ENCODE measurements at regions not wholly inside any gene's neighbourhood (a gene's known extent, or its start where the extent isn't known, plus 50 kb on each side); places are given as distances from the start of the nearest gene placed in this dataset.
A peak's percentile ranks its signal among the peaks of the same experiment; 100 is the strongest.

DNA sequence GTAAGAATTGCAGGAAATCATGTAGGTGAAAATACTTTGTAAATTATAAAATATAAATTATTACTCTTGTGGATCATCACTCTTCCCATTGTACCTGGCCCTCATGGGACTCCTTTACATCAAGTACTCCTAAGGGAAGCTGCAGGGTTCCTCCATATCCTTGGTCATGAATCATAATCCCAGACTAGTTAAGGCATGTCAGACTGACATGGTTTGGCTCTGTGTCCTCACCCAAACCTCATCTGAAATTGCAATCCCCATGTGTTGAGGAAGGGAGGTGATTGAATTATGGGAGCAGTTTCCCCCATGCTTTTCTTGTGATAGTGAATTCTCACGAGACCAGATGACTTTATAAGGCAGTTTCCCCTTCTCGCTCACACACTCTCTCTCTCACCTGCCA, 77.1 kb downstream of the CMPK2 start:
- no peaks in the 10 kb centered on the region for H3K4me1 ChIP-seq
- WGBS, 2 donors: 84 to 95% methylated on average over 2 of the region's 2 CpGs
- intact Hi-C loops (cut with DNase I): no loop called here
- FAIRE-seq (no peak), ATAC-seq (no peak), DNase-seq (no peak)
- no peak overlapping the region for H3K27ac ChIP-seq
- TF ChIP-seq CTCF (IDR thresholded peaks at IDR 0.05): no peak
- H3K27me3 ChIP-seq: no peaks in the 10 kb centered on the region
- H3K9me3 ChIP-seq: no peaks in the 10 kb centered on the region
- H3K36me3 ChIP-seq: no peaks in the 10 kb centered on the region
- no peak overlapping the region for H3K4me3 ChIP-seq

DNA sequence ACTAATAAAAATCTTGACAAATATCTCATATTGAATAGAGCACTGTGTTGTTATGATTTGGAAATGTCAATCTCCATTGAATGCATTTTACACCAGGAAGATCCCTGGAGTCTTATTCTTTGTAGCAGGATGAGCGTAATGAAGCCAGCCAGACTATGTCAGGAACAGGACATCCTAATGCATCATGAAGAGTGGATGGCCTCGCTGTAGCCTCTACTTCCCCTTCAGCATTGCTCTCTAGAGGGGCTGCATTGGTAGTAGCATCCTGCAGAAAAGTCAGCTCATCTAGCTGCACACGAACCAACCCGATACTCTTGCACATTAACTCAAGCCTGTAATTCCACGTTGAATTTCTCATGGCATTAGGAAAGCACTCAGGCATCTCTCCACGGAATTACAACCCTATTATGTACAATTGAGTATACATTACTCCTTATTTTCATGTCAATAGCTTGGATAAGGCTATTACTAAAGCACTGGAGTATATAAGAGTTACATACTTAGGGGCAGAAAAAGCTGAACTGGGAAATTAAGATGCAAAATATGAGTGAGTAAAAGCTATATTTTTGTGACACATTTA, 76.1 kb downstream of the CMPK2 start:
- Histone ChIP-seq H3K36me3 (no peaks in the 10 kb centered on the region), H3K9me3 (no peaks in the 10 kb centered on the region), H3K27ac (no peak overlapping the region), H3K4me1 (no peaks in the 10 kb centered on the region), H3K27me3 (no peaks in the 10 kb centered on the region), H3K4me3 (no peak overlapping the region)
- FAIRE-seq: no peak
- ATAC-seq: no peak
- TF ChIP-seq CTCF (IDR thresholded peaks at IDR 0.05): no peak
- intact Hi-C loops (cut with DNase I): no loop called here
- DNase-seq: no peak
- 68 to 74% methylated on average over 6 of the region's 6 CpGs for WGBS, 2 donors

DNA sequence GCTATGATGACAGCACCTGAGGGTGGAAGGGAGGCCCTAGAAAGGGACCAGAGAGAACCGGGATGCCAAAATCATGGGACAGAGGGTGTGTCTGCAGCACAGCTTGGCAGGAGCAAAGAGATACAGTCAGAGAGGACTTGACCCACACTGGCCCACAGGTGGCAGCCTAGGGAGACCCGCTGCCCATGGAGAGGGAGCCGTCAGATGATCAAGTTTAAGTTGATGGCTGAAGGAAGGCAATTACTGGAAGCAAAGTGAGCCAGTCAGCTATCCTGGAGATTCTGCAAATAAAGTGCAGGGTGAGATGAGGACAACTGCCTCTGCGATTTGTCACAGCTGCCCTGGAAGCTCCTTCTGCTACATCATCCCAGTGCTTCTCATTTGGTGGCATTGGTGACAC, 74.0 kb downstream of the CMPK2 start:
- no peak for FAIRE-seq
- no peak for TF ChIP-seq CTCF (IDR thresholded peaks at IDR 0.05)

DNA sequence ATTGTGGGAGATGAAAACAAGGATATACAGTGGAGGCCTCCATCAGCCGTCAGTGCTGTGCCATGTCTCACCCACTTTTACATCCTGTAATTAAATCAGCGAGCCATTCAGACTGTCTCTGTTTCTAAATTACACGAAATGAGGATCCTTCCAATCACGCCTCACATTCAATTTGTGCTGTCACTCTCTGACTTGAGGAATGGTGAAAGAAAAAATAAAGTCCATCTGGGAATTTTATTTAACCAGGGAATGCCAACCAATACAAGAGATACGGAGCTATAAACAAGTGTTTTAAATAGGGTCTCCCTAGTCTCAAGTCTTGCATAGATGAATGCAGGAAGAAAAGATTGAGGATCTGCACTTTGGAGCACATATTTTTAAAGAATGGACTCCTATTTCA, 72.8 kb downstream of the CMPK2 start:
- Histone ChIP-seq H3K36me3 (no peaks in the 10 kb centered on the region), H3K4me3 (no peak overlapping the region), H3K27ac (no peak overlapping the region), H3K27me3 (no peaks in the 10 kb centered on the region), H3K4me1 (no peaks in the 10 kb centered on the region), H3K9me3 (no peaks in the 10 kb centered on the region)
- no peak for TF ChIP-seq CTCF (IDR thresholded peaks at IDR 0.05)
- intact Hi-C loops (cut with DNase I): no loop called here
- ATAC-seq (no peak), DNase-seq (no peak), FAIRE-seq (no peak)
- 89 to 94% methylated on average over 5 of the region's 5 CpGs for WGBS, 2 donors

More for the DNA sequence above, 74.0 kb downstream of the CMPK2 start:
- no peaks in the 10 kb centered on the region for H3K4me1 ChIP-seq
- ATAC-seq (peak in 1 of 4 donors; percentile 25), DNase-seq (no peak)
- intact Hi-C loops (cut with DNase I): no loop called here
- H3K4me3 ChIP-seq: no peak overlapping the region
- H3K36me3 ChIP-seq: no peaks in the 10 kb centered on the region
- WGBS, 2 donors: 82 to 85% methylated on average over 4 of the region's 4 CpGs
- H3K27ac ChIP-seq: no peak overlapping the region
- no peaks in the 10 kb centered on the region for H3K27me3 ChIP-seq
- H3K9me3 ChIP-seq: no peaks in the 10 kb centered on the region

- Histone ChIP-seq H3K9me3 (no peaks in the 10 kb centered on the region), H3K4me3 (no peak overlapping the region), H3K4me1 (no peaks in the 10 kb centered on the region), H3K27ac (no peak overlapping the region), H3K27me3 (no peaks in the 10 kb centered on the region), H3K36me3 (no peaks in the 10 kb centered on the region)
- ATAC-seq: no peak
- DNase-seq: no peak
- FAIRE-seq: no peak
- WGBS, 2 donors: 70 to 75% methylated on average over 3 of the region's 3 CpGs
- no peak for TF ChIP-seq CTCF (IDR thresholded peaks at IDR 0.05)
- intact Hi-C loops (cut with DNase I): no loop called here
Measured at GRCh38 chr2:6793371-6793770, 72.3 kb downstream of the CMPK2 start.

Data from pancreas (tissue), 10 donors.